HEK293 (cell line): ENCODE measurements at regions not wholly inside any gene's neighbourhood (a gene's known extent, or its start where the extent isn't known, plus 50 kb on each side); places are given as distances from the start of the nearest gene placed in this dataset.

Experiments
- MZF1 ChIP-seq: fragments of 450-650 bp; formaldehyde crosslinking; IDR thresholded peaks from 2 replicates; pipeline ENCODE4 v1.5.1; 2017; ENCODE audit warnings: missing biosample characterization, missing genetic modification characterization, borderline replicate concordance
- ZFP69B ChIP-seq: fragments of 450-650 bp; formaldehyde crosslinking; IDR thresholded peaks from 2 replicates; pipeline ENCODE4 v1.5.1; 2016; ENCODE audit warnings: missing biosample characterization, missing genetic modification characterization
- ZNF221 ChIP-seq: fragments of 450-650 bp; formaldehyde crosslinking; IDR thresholded peaks from 2 replicates; pipeline ENCODE4 v1.5.1; 2017; ENCODE audit warnings: missing biosample characterization, missing genetic modification characterization, borderline replicate concordance
- ZNF239 ChIP-seq: fragments of 450-650 bp; formaldehyde crosslinking; IDR thresholded peaks from 2 replicates; pipeline ENCODE4 v1.5.1; 2016; ENCODE audit warnings: missing biosample characterization, missing genetic modification characterization
- ZNF558 ChIP-seq: fragments of 450-650 bp; formaldehyde crosslinking; IDR thresholded peaks from 2 replicates; pipeline ENCODE4 v1.5.1; 2016; ENCODE audit warnings: missing biosample characterization, missing genetic modification characterization
- ZNF792 ChIP-seq: fragments of 450-650 bp; formaldehyde crosslinking; IDR thresholded peaks from 2 replicates; pipeline ENCODE4 v1.5.1; 2016; ENCODE audit warnings: missing biosample characterization, missing genetic modification characterization
- TF ChIP-seq, protein P1 (sequence below): fragments of 450-650 bp; formaldehyde crosslinking; IDR thresholded peaks from 2 replicates; pipeline ENCODE4 v1.5.1; 2016; ENCODE audit warnings: missing biosample characterization, missing genetic modification characterization
- TF ChIP-seq, protein P2 (sequence below): fragments of 450-650 bp; formaldehyde crosslinking; IDR thresholded peaks from 2 replicates; pipeline ENCODE4 v1.5.1; 2016; ENCODE audit warnings: missing biosample characterization, missing genetic modification characterization

DNA sequence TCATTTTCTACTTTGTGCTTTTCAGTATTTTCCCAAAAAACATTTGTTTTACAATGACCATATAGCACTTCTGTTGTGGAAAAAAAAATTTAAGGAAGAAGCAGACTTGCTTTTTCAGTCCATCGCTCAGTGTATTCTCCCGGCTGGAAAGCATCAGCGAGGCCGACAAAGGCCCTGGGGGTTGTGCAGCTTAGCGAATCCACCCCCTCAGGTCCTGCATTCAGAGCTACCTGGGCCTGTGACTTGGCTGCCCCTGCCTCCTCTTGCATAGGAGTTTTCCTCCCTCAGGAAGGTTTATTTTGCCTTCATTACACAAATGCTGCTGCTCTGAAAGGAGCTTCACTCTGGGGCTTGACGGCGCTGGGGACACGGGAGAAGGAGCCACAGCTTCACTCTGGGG, 244.4 kb upstream of the MGAT5 start:
- TF ChIP-seq, protein P1, sequence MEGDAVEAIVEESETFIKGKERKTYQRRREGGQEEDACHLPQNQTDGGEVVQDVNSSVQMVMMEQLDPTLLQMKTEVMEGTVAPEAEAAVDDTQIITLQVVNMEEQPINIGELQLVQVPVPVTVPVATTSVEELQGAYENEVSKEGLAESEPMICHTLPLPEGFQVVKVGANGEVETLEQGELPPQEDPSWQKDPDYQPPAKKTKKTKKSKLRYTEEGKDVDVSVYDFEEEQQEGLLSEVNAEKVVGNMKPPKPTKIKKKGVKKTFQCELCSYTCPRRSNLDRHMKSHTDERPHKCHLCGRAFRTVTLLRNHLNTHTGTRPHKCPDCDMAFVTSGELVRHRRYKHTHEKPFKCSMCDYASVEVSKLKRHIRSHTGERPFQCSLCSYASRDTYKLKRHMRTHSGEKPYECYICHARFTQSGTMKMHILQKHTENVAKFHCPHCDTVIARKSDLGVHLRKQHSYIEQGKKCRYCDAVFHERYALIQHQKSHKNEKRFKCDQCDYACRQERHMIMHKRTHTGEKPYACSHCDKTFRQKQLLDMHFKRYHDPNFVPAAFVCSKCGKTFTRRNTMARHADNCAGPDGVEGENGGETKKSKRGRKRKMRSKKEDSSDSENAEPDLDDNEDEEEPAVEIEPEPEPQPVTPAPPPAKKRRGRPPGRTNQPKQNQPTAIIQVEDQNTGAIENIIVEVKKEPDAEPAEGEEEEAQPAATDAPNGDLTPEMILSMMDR = no peak
- TF ChIP-seq ZNF558 (tag by site-specific recombination) (no peak), MZF1 (tag by site-specific recombination) (no peak), ZNF221 (tag by site-specific recombination) (no peak), ZFP69B (tag by site-specific recombination) (no peak), ZNF792 (tag by site-specific recombination) (no peak), ZNF239 (tag by site-specific recombination) (no peak)
- TF ChIP-seq, protein P2, sequence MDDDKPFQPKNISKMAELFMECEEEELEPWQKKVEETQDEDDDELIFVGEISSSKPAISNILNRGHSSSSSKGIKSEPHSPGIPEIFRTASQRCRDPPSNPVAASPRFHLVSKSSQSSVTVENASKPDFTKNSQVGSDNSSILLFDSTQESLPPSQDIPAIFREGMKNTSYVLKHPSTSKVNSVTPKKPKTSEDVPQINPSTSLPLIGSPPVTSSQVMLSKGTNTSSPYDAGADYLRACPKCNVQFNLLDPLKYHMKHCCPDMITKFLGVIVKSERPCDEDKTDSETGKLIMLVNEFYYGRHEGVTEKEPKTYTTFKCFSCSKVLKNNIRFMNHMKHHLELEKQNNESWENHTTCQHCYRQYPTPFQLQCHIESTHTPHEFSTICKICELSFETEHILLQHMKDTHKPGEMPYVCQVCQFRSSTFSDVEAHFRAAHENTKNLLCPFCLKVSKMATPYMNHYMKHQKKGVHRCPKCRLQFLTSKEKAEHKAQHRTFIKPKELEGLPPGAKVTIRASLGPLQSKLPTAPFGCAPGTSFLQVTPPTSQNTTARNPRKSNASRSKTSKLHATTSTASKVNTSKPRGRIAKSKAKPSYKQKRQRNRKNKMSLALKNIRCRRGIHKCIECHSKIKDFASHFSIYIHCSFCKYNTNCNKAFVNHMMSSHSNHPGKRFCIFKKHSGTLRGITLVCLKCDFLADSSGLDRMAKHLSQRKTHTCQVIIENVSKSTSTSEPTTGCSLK (tag by site-specific recombination) = no peak
